ENCODE measurements at regions not wholly inside any gene's neighbourhood (a gene's known extent, or its start where the extent isn't known, plus 50 kb on each side); places are given as distances from the start of the nearest gene placed in this dataset.

DNA sequence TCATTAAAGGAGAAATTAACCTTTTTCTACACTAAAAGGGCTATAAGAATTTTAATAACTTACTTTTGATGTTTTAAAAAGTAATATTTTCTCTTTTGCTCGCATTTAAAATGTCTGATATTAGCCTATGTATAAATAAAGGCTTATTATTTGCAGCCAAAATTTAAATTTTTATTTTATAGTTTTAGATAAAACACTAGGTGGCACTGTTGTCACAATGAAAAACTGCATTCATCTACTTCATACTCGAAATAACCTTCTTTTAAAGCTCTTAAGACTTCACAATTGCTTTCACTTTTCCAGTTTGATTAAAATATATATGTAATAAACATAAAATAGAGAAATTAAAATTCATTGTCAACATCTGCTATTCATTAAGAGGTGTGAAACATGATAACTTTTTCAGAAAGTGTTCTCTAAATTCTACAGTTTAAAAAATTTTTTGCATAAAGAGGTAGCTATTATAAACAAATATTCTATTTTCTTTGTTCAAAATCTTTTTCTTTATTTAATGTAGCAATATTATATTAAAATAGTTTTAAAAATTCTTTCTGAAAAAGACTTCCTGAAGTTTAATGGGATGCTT, 78.8 kb upstream of the DEFB112 start:
- Histone ChIP-seq H3K27me3 (ENCODE audit: low read depth, low read length) (peaks cover 12% of the 10 kb centered on the region; the same call in 1 of the 2 replicates), H3K4me3 (ENCODE audit: low read length) (no peak overlapping the region), H3K4me1 (ENCODE audit: low read length) (no peaks in the 10 kb centered on the region), H3K36me3 (replicated peaks; ENCODE audit: low read depth, low read length) (no peaks in the 10 kb centered on the region), H3K9me3 (ENCODE audit: insufficient read depth, low read length) (no peaks in the 10 kb centered on the region), H4K20me1 (ENCODE audit: insufficient read depth, low read length) (no peaks in the 10 kb centered on the region), H2AFZ (ENCODE audit: low read depth, low read length) (no peak overlapping the region), H3K9ac (ENCODE audit: low read length) (no peak overlapping the region), H3K79me2 (ENCODE audit: low read length) (no peaks in the 10 kb centered on the region), H3K27ac (ENCODE audit: low read length) (no peak overlapping the region), H3K4me2 (ENCODE audit: low read length) (no peak overlapping the region)
- TF ChIP-seq EZH2phosphoT487 (IDR thresholded peaks at IDR 0.05; ENCODE audit: low read depth) = no peak
- TF ChIP-seq CTCF (IDR thresholded peaks at IDR 0.05; ENCODE audit: low read depth, low read length) = peak; percentile 59

GRCh38 chr6:50135968-50136367, 86.2 kb upstream of the DEFB112 start:
- no peaks in the 10 kb centered on the region for H3K9me3 ChIP-seq (ENCODE audit: insufficient read depth, low read length)
- no peak overlapping the region for H3K27ac ChIP-seq (ENCODE audit: low read length)
- no peak overlapping the region for H3K4me2 ChIP-seq (ENCODE audit: low read length)
- H3K4me3 ChIP-seq (ENCODE audit: low read length) = no peak overlapping the region
- no peaks in the 10 kb centered on the region for H3K27me3 ChIP-seq (ENCODE audit: low read depth, low read length)
- no peaks in the 10 kb centered on the region for H4K20me1 ChIP-seq (ENCODE audit: insufficient read depth, low read length)
- H3K9ac ChIP-seq (ENCODE audit: low read length) = no peak overlapping the region
- no peaks in the 10 kb centered on the region for H3K36me3 ChIP-seq (replicated peaks; ENCODE audit: low read depth, low read length)
- no peaks in the 10 kb centered on the region for H3K79me2 ChIP-seq (ENCODE audit: low read length)
- no peak for TF ChIP-seq CTCF (IDR thresholded peaks at IDR 0.05; ENCODE audit: low read depth, low read length)
- TF ChIP-seq EZH2phosphoT487 (IDR thresholded peaks at IDR 0.05; ENCODE audit: low read depth) = no peak
- H2AFZ ChIP-seq (ENCODE audit: low read depth, low read length) = no peak overlapping the region
- H3K4me1 ChIP-seq (ENCODE audit: low read length) = no peaks in the 10 kb centered on the region

GRCh38 chr6:50141100-50141499, 91.4 kb upstream of the DEFB112 start:
- no peak overlapping the region for H3K4me2 ChIP-seq (ENCODE audit: low read length)
- H3K27me3 ChIP-seq (ENCODE audit: low read depth, low read length) = no peaks in the 10 kb centered on the region
- no peak overlapping the region for H3K27ac ChIP-seq (ENCODE audit: low read length)
- H3K4me1 ChIP-seq (ENCODE audit: low read length) = no peaks in the 10 kb centered on the region
- no peak for TF ChIP-seq CTCF (IDR thresholded peaks at IDR 0.05; ENCODE audit: low read depth, low read length)
- TF ChIP-seq EZH2phosphoT487 (IDR thresholded peaks at IDR 0.05; ENCODE audit: low read depth) = no peak
- no peaks in the 10 kb centered on the region for H3K9me3 ChIP-seq (ENCODE audit: insufficient read depth, low read length)
- H3K36me3 ChIP-seq (replicated peaks; ENCODE audit: low read depth, low read length) = no peaks in the 10 kb centered on the region
- H3K4me3 ChIP-seq (ENCODE audit: low read length) = no peak overlapping the region
- H2AFZ ChIP-seq (ENCODE audit: low read depth, low read length) = no peak overlapping the region
- no peaks in the 10 kb centered on the region for H4K20me1 ChIP-seq (ENCODE audit: insufficient read depth, low read length)
- H3K79me2 ChIP-seq (ENCODE audit: low read length) = no peaks in the 10 kb centered on the region
- H3K9ac ChIP-seq (ENCODE audit: low read length) = no peak overlapping the region

DNA sequence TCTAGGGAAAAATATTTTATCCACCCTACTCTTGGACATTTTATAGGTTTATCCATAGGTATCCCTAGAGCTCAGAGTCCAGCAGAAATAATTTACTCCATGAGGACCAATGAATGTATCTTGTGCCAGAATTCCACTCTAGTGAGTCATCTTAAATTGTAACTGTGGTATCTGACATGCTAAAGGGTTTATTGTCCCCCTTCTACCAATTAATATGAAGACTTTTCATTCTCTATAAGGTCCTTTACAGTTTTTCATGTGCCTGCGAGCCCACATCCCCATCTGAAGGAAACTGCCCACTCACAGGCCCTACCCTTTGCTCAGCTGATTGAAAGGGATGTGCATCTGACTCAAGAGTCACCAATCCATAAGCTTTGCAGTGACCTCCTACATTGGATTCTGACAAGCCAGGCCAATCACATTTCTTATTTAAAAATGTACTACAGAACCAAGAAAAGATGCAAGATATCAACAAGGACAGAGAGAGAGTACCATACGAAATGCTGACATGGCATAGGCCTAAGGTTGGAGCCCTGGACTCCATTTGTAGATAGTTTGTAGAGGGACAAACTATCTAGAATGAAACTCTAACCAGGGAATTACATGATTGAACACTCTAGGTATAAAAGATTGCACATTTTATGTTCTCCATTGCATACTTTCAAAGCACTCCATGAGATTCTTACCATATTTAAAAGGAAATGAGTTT, 93.4 kb upstream of the DEFB112 start:
- H2AFZ ChIP-seq (ENCODE audit: low read depth, low read length) = no peak overlapping the region
- H3K9me3 ChIP-seq (ENCODE audit: insufficient read depth, low read length) = no peaks in the 10 kb centered on the region
- no peak overlapping the region for H3K9ac ChIP-seq (ENCODE audit: low read length)
- H3K79me2 ChIP-seq (ENCODE audit: low read length) = no peaks in the 10 kb centered on the region
- no peak overlapping the region for H3K27ac ChIP-seq (ENCODE audit: low read length)
- no peaks in the 10 kb centered on the region for H3K4me1 ChIP-seq (ENCODE audit: low read length)
- no peaks in the 10 kb centered on the region for H3K27me3 ChIP-seq (ENCODE audit: low read depth, low read length)
- H4K20me1 ChIP-seq (ENCODE audit: insufficient read depth, low read length) = no peaks in the 10 kb centered on the region
- TF ChIP-seq CTCF (IDR thresholded peaks at IDR 0.05; ENCODE audit: low read depth, low read length) = no peak
- H3K36me3 ChIP-seq (replicated peaks; ENCODE audit: low read depth, low read length) = no peaks in the 10 kb centered on the region
- no peak overlapping the region for H3K4me2 ChIP-seq (ENCODE audit: low read length)
- no peak overlapping the region for H3K4me3 ChIP-seq (ENCODE audit: low read length)
